ENCODE measurements at regions not wholly inside any gene's neighbourhood (a gene's known extent, or its start where the extent isn't known, plus 50 kb on each side); places are given as distances from the start of the nearest gene placed in this dataset.
"Not testable (repeated sequence)": the region's sequence is repeated elsewhere in the genome, so short reads cannot be mapped to it uniquely, and the experiment has no call there.

- no peak for DNase-seq (ENCODE audit: low read depth in 2 of 3, low spot score in 2 of 3)
Measured at GRCh38 chr2:44084850-44085249, 83.8 kb upstream of the PPM1B start.

- DNase-seq (ENCODE audit: low read depth in 2 of 3, low spot score in 2 of 3) = no peak
Measured at GRCh38 chr2:44086629-44087028, 82.0 kb upstream of the PPM1B start.

- peak; percentile 58 to 87 (median 82) for DNase-seq (ENCODE audit: low read depth in 2 of 3, low spot score in 2 of 3)
Measured at GRCh38 chr2:44087036-44087713, 81.5 kb upstream of the PPM1B start.

GRCh38 chr2:44087714-44088092, 81.0 kb upstream of the PPM1B start:
- DNase-seq (ENCODE audit: low read depth in 2 of 3, low spot score in 2 of 3) = no peak

- DNase-seq (ENCODE audit: low read depth in 2 of 3, low spot score in 2 of 3) = not testable (repeated sequence)
Measured at GRCh38 chr2:44092519-44092918, 76.2 kb upstream of the PPM1B start.

GRCh38 chr2:44093970-44094369, 74.7 kb upstream of the PPM1B start:
- DNase-seq (ENCODE audit: low read depth in 2 of 3, low spot score in 2 of 3) = no peak

GRCh38 chr2:44097322-44097907, 71.3 kb upstream of the PPM1B start:
- DNase-seq (ENCODE audit: low read depth in 2 of 3, low spot score in 2 of 3) = no peak

GRCh38 chr2:44098050-44098449, 70.6 kb upstream of the PPM1B start:
- DNase-seq (ENCODE audit: low read depth in 2 of 3, low spot score in 2 of 3) = no peak

GRCh38 chr2:44098891-44099290, 69.8 kb upstream of the PPM1B start:
- DNase-seq (ENCODE audit: low read depth in 2 of 3, low spot score in 2 of 3) = no peak

GRCh38 chr2:44100351-44100750, 68.3 kb upstream of the PPM1B start:
- DNase-seq (ENCODE audit: low read depth in 2 of 3, low spot score in 2 of 3) = no peak

GRCh38 chr2:44101246-44101645, 67.4 kb upstream of the PPM1B start:
- DNase-seq (ENCODE audit: low read depth in 2 of 3, low spot score in 2 of 3) = no peak

GRCh38 chr2:44102790-44103562, 65.7 kb upstream of the PPM1B start:
- DNase-seq (ENCODE audit: low read depth in 2 of 3, low spot score in 2 of 3) = no peak

- no peak for DNase-seq (ENCODE audit: low read depth in 2 of 3, low spot score in 2 of 3)
Measured at GRCh38 chr2:44103639-44104038, 65.0 kb upstream of the PPM1B start.

- DNase-seq (ENCODE audit: low read depth in 2 of 3, low spot score in 2 of 3) = no peak
Measured at GRCh38 chr2:44104855-44105271, 63.8 kb upstream of the PPM1B start.

- DNase-seq (ENCODE audit: low read depth in 2 of 3, low spot score in 2 of 3) = not testable (repeated sequence)
Measured at GRCh38 chr2:44106509-44106908, 62.2 kb upstream of the PPM1B start.

- DNase-seq (ENCODE audit: low read depth in 2 of 3, low spot score in 2 of 3) = no peak
Measured at GRCh38 chr2:44107086-44107740, 61.5 kb upstream of the PPM1B start.

GRCh38 chr2:44107974-44108373, 60.7 kb upstream of the PPM1B start:
- DNase-seq (ENCODE audit: low read depth in 2 of 3, low spot score in 2 of 3) = no peak

GRCh38 chr2:44109166-44109565, 59.5 kb upstream of the PPM1B start:
- no peak for DNase-seq (ENCODE audit: low read depth in 2 of 3, low spot score in 2 of 3)

GRCh38 chr2:44110444-44110843, 58.2 kb upstream of the PPM1B start:
- no peak for DNase-seq (ENCODE audit: low read depth in 2 of 3, low spot score in 2 of 3)

GRCh38 chr2:44112096-44112495, 56.6 kb upstream of the PPM1B start:
- DNase-seq (ENCODE audit: low read depth in 2 of 3, low spot score in 2 of 3) = no peak

GRCh38 chr2:44116319-44116718, 52.4 kb upstream of the PPM1B start:
- DNase-seq (ENCODE audit: low read depth in 2 of 3, low spot score in 2 of 3) = no peak

- peak in 1 of 3 experiments; percentile 15 for DNase-seq (ENCODE audit: low read depth in 2 of 3, low spot score in 2 of 3)
Measured at GRCh38 chr2:44118257-44118656, 50.4 kb upstream of the PPM1B start.
